ENCODE measurements at regions not wholly inside any gene's neighbourhood (a gene's known extent, or its start where the extent isn't known, plus 50 kb on each side); places are given as distances from the start of the nearest gene placed in this dataset.

DNA sequence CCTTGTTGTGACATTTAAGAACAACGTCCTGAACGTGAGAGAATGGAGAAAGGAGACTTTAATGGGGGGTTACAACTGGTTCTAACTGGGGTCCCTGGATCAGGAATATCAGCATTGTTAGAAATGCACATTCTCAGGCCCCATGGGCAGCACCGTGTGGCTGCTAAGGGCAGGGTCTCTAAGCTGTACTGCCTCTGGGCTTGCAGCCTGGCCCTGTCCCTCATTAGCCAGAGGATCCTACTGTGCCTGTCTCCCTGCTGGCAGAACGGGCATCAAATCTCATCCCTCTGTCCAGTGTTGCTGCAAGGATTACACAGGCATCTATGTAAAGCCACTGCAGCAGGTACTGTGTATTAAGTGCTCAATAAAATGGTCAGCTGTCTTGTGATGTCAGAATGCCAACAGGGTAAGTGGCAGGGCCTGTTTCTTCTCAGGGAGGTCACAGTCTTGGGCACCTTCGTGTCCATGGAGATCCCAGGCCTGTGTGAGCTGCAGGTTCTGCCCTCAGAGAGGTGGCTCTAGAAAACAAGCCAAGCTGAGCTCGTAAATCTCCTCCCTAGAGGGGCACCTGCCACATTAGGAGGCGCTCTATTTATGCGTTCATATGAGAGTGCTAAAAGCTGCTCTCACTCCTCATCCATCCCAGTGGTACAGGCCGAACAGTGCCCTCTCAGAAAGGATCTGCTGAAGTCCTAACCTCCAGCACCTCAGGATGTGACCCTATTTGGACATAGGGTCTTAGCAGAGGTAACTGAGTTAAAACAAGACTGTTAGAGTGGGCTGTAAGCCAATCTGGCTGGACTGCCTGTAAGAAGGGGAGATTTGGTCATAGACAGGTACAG lies 210.5 kb downstream of the GADD45G start:
- H3K9ac ChIP-seq (ENCODE audit: control insufficient read depth, extremely low read depth, insufficient read depth, low read length): no peak overlapping the region
- no peak for TF ChIP-seq EZH2 (IDR thresholded peaks at IDR 0.05; ENCODE audit: low read length)
- TF ChIP-seq, protein P1, sequence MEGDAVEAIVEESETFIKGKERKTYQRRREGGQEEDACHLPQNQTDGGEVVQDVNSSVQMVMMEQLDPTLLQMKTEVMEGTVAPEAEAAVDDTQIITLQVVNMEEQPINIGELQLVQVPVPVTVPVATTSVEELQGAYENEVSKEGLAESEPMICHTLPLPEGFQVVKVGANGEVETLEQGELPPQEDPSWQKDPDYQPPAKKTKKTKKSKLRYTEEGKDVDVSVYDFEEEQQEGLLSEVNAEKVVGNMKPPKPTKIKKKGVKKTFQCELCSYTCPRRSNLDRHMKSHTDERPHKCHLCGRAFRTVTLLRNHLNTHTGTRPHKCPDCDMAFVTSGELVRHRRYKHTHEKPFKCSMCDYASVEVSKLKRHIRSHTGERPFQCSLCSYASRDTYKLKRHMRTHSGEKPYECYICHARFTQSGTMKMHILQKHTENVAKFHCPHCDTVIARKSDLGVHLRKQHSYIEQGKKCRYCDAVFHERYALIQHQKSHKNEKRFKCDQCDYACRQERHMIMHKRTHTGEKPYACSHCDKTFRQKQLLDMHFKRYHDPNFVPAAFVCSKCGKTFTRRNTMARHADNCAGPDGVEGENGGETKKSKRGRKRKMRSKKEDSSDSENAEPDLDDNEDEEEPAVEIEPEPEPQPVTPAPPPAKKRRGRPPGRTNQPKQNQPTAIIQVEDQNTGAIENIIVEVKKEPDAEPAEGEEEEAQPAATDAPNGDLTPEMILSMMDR (optimal IDR thresholded peaks at IDR 0.05 in 1 of 3, IDR thresholded peaks at IDR 0.05 in 1 of 3, conservative IDR thresholded peaks at IDR 0.05 in 1 of 3; ENCODE audit: extremely low read depth in 1 of 3, insufficient read depth in 2 of 3, low read length in 3 of 3): no peak
- FAIRE-seq: no peak
- no peak for DNase-seq (ENCODE audit: low read depth, low spot score)
- H3K9me1 ChIP-seq (ENCODE audit: control insufficient read depth, extremely low read depth, insufficient read depth, low read length): no peaks in the 10 kb centered on the region
- no peak overlapping the region for H3K4me2 ChIP-seq (ENCODE audit: control insufficient read depth, extremely low read depth, insufficient read depth, low read depth, low read length)
- H3K9me3 ChIP-seq (ENCODE audit: control insufficient read depth, low read depth, low read length): no peaks in the 10 kb centered on the region
- H3K79me2 ChIP-seq (ENCODE audit: control insufficient read depth, insufficient read depth, low read length): no peaks in the 10 kb centered on the region
- no peaks in the 10 kb centered on the region for H3K36me3 ChIP-seq (ENCODE audit: control insufficient read depth in 2 of 2, extremely low read depth in 1 of 2, insufficient read depth in 2 of 2, low read length in 2 of 2)
- H3K27me3 ChIP-seq (ENCODE audit: control insufficient read depth, extremely low read depth, insufficient read depth, low read length): peaks cover 10% of the 10 kb centered on the region
- H2AFZ ChIP-seq (ENCODE audit: control insufficient read depth, low read length): no peak overlapping the region
- no peaks in the 10 kb centered on the region for H4K20me1 ChIP-seq (ENCODE audit: control insufficient read depth, extremely low read depth, insufficient read depth, low read length)
- H3K4me3 ChIP-seq (ENCODE audit: control insufficient read depth in 2 of 3, extremely low read depth in 1 of 3, insufficient read depth in 2 of 3, low read depth in 1 of 3, low read length in 3 of 3): no peak overlapping the region
- no peaks in the 10 kb centered on the region for H3K4me1 ChIP-seq (ENCODE audit: control insufficient read depth, extremely low read depth, insufficient read depth, low read length)
- no peak overlapping the region for H3K27ac ChIP-seq (ENCODE audit: control insufficient read depth, insufficient read depth, low read length)
- dilution Hi-C loops (cut with MboI; ENCODE audit: extremely low pct_ligation_motif_present, low sequenced_read_pairs): no loop called here

DNA sequence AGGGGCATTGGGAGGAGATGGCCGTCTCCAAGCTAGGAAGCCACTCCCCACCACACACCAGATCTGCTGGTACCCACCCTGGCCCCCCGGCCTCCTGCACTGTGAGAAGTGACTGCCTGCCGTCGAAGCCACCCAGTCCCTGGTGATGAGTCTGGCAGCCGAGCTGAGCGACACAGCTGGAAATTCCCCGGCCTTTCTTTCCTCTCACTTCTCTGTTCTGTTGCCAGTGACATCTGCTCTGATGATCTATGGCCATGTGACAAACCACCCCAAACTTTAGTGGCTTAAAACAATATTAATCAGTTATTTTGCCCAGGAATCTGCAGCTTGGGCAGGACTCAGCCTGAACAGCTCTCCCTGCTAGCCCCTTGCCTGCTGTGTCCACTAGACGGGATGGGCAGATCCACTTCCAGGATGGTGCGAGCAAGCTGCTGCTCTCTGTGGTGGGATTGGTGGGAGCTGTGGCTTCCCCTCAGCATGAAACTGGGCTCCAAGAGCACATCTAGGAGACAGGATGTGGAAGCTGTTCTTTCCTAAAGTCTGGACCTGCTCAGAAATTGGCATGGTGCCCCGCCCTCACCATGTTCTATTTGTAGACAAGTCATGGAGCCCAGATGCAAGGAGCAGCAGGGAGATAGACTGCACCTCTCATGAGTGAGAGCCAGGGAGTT lies 211.2 kb downstream of the GADD45G start:
- Histone ChIP-seq H3K4me1 (ENCODE audit: control insufficient read depth, extremely low read depth, insufficient read depth, low read length) (no peaks in the 10 kb centered on the region), H3K4me3 (ENCODE audit: control insufficient read depth in 2 of 3, extremely low read depth in 1 of 3, insufficient read depth in 2 of 3, low read depth in 1 of 3, low read length in 3 of 3) (no peak overlapping the region), H3K27ac (ENCODE audit: control insufficient read depth, insufficient read depth, low read length) (no peak overlapping the region), H3K4me2 (ENCODE audit: control insufficient read depth, extremely low read depth, insufficient read depth, low read depth, low read length) (no peak overlapping the region), H3K79me2 (ENCODE audit: control insufficient read depth, insufficient read depth, low read length) (no peaks in the 10 kb centered on the region), H2AFZ (ENCODE audit: control insufficient read depth, low read length) (no peak overlapping the region), H3K9me1 (ENCODE audit: control insufficient read depth, extremely low read depth, insufficient read depth, low read length) (no peaks in the 10 kb centered on the region), H3K9me3 (ENCODE audit: control insufficient read depth, low read depth, low read length) (no peaks in the 10 kb centered on the region), H4K20me1 (ENCODE audit: control insufficient read depth, extremely low read depth, insufficient read depth, low read length) (no peaks in the 10 kb centered on the region), H3K36me3 (ENCODE audit: control insufficient read depth in 2 of 2, extremely low read depth in 1 of 2, insufficient read depth in 2 of 2, low read length in 2 of 2) (no peaks in the 10 kb centered on the region), H3K9ac (ENCODE audit: control insufficient read depth, extremely low read depth, insufficient read depth, low read length) (no peak overlapping the region), H3K27me3 (ENCODE audit: control insufficient read depth, extremely low read depth, insufficient read depth, low read length) (peaks cover 4% of the 10 kb centered on the region)
- no peak for DNase-seq (ENCODE audit: low read depth, low spot score)
- TF ChIP-seq EZH2 (IDR thresholded peaks at IDR 0.05; ENCODE audit: low read length): no peak
- TF ChIP-seq, protein P1 (optimal IDR thresholded peaks at IDR 0.05 in 1 of 3, IDR thresholded peaks at IDR 0.05 in 1 of 3, conservative IDR thresholded peaks at IDR 0.05 in 1 of 3; ENCODE audit: extremely low read depth in 1 of 3, insufficient read depth in 2 of 3, low read length in 3 of 3): no peak
- dilution Hi-C loops (cut with MboI; ENCODE audit: extremely low pct_ligation_motif_present, low sequenced_read_pairs): no loop called here
- no peak for FAIRE-seq

Data from keratinocyte (primary cell).